Neural progenitor cell (in vitro differentiated cells): ENCODE measurements at regions not wholly inside any gene's neighbourhood (a gene's known extent, or its start where the extent isn't known, plus 50 kb on each side); places are given as distances from the start of the nearest gene placed in this dataset.

Source experiments
- DNase-seq: peaks from one replicate; pipeline ENCODE4 v3.0.0-alpha.2; 2016; ENCODE audit warnings: low spot score
- H2AFZ ChIP-seq: fragments of 200-600 bp; sonication (generic); replicated peaks from 2 replicates; pipeline ENCODE4 v1.6.1; 2016; ENCODE audit warnings: antibody characterized with exemption
- H3F3A ChIP-seq: fragments of 200-600 bp; sonication (generic); 2 replicates; pipeline ENCODE4 v1.6.1; 2016; ENCODE audit warnings: antibody characterized with exemption, low read depth
- H3K27ac ChIP-seq: fragments of 200-600 bp; sonication (generic); 2 replicates; pipeline ENCODE4 v1.5.1; 2016; ENCODE audit warnings: mild to moderate bottlenecking
- H3K27me3 ChIP-seq: fragments of 200-600 bp; sonication (generic); 2 replicates; pipeline ENCODE4 v1.6.1; 2016; ENCODE audit warnings: mild to moderate bottlenecking, moderate library complexity
- H3K36me3 ChIP-seq: fragments of 200-600 bp; sonication (generic); 2 replicates; pipeline ENCODE4 v1.5.1; 2016
- H3K4me1 ChIP-seq: fragments of 200-600 bp; sonication (generic); 2 replicates; pipeline ENCODE4 v1.6.1; 2016; ENCODE audit warnings: mixed run types
- H3K4me2 ChIP-seq: fragments of 200-600 bp; sonication (generic); 2 replicates; pipeline ENCODE4 v1.6.1; 2016
- H3K4me3 ChIP-seq: fragments of 200-600 bp; sonication (generic); 2 replicates; pipeline ENCODE4 v1.5.1; 2016
- H3K79me2 ChIP-seq: fragments of 200-600 bp; sonication (generic); 2 replicates; pipeline ENCODE4 v1.6.1; 2016; ENCODE audit warnings: low read depth
- H3K9ac ChIP-seq: fragments of 200-600 bp; sonication (generic); 2 replicates; pipeline ENCODE4 v1.6.1; 2016
- H3K9me3 ChIP-seq: fragments of 200-600 bp; sonication (generic); 2 replicates; pipeline ENCODE4 v1.5.1; 2016; ENCODE audit warnings: low read depth
- H4K20me1 ChIP-seq: fragments of 200-600 bp; sonication (generic); 2 replicates; pipeline ENCODE4 v1.6.1; 2016; ENCODE audit warnings: low read depth
- H3K27ac Mint-ChIP-seq: 3 replicates; pipeline ENCODE4 v1.8.0; 2021; ENCODE audit warnings: mixed read lengths
- H3K27me3 Mint-ChIP-seq: 2 replicates; pipeline ENCODE4 v1.8.0; 2022; ENCODE audit warnings: low read depth, mild to moderate bottlenecking, inconsistent platforms, moderate library complexity, mixed read lengths; ENCODE audit not compliant: insufficient read depth
- H3K36me3 Mint-ChIP-seq: 3 replicates; pipeline ENCODE4 v1.8.0; 2021; ENCODE audit warnings: mixed read lengths
- H3K4me1 Mint-ChIP-seq: 3 replicates; pipeline ENCODE4 v1.8.0; 2021; ENCODE audit warnings: mixed read lengths
- H3K4me3 Mint-ChIP-seq: 3 replicates; pipeline ENCODE4 v1.8.0; 2021; ENCODE audit warnings: mild to moderate bottlenecking, moderate library complexity, mixed read lengths
- H3K9me3 Mint-ChIP-seq: 3 replicates; pipeline ENCODE4 v1.8.0; 2020; ENCODE audit warnings: mixed read lengths
- EZH2 ChIP-seq: fragments of 200-600 bp; sonication (generic); IDR thresholded peaks from 2 replicates; pipeline ENCODE4 v1.6.1; 2017; ENCODE audit warnings: antibody characterized with exemption, mild to moderate bottlenecking, moderate library complexity
- EZH2phosphoT487 ChIP-seq: fragments of 200-600 bp; sonication (generic); IDR thresholded peaks from 2 replicates; pipeline ENCODE4 v1.6.1; 2017; ENCODE audit warnings: antibody characterized with exemption
- TF ChIP-seq, protein P1 (sequence below): fragments of 200-600 bp; sonication (generic); IDR thresholded peaks from 2 replicates; pipeline ENCODE4 v1.5.1; 2017; ENCODE audit warnings: antibody characterized with exemption, mild to moderate bottlenecking

DNA sequence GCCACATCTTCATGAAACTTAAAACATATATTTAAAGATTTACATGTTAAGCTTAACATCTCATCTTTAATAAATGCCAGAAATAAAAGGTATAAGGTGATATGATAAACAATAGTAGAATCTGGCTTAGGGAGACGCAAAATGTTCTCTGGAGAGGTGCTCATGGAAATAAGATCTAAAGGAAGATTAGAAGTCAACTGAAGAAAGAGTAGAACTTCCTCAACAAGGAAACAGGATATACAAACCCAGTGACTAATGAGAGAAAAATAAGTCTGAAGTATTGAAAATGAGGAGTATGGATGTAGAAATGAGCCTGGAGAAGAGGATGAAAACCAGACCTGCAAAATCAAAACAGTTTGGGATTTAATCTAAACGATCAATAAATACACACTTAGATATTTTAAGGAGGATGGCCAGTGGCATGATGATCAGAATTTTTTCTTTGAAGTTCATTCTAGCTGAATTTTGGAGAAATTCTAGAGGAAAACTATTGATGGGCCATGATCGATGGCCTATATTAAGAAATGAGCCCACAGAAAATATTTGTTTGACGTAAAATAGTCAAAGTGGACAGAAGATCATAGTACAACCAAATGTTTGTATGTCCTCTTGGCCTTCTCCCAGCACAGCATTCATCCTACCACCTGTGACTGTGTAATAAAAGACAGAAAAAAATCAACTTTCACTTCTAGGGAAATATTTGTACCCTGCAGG is 387.9 kb upstream of the PTBP2 start:
- Mint-ChIP-seq H3K9me3 (no peaks in the 10 kb centered on the region), H3K36me3 (no peaks in the 10 kb centered on the region), H3K27me3 (no peaks in the 10 kb centered on the region), H3K4me3 (no peak overlapping the region), H3K27ac (no peak overlapping the region), H3K4me1 (no peaks in the 10 kb centered on the region)
- Histone ChIP-seq H3K27me3 (no peaks in the 10 kb centered on the region), H3K9ac (no peak overlapping the region), H3K4me2 (no peak overlapping the region), H4K20me1 (no peaks in the 10 kb centered on the region), H3K27ac (no peak overlapping the region), H3K4me3 (no peak overlapping the region), H3K4me1 (no peaks in the 10 kb centered on the region), H3K36me3 (no peaks in the 10 kb centered on the region), H2AFZ (no peak overlapping the region), H3K9me3 (no peaks in the 10 kb centered on the region), H3K79me2 (no peaks in the 10 kb centered on the region), H3F3A (no peaks in the 10 kb centered on the region)
- TF ChIP-seq, protein P1, sequence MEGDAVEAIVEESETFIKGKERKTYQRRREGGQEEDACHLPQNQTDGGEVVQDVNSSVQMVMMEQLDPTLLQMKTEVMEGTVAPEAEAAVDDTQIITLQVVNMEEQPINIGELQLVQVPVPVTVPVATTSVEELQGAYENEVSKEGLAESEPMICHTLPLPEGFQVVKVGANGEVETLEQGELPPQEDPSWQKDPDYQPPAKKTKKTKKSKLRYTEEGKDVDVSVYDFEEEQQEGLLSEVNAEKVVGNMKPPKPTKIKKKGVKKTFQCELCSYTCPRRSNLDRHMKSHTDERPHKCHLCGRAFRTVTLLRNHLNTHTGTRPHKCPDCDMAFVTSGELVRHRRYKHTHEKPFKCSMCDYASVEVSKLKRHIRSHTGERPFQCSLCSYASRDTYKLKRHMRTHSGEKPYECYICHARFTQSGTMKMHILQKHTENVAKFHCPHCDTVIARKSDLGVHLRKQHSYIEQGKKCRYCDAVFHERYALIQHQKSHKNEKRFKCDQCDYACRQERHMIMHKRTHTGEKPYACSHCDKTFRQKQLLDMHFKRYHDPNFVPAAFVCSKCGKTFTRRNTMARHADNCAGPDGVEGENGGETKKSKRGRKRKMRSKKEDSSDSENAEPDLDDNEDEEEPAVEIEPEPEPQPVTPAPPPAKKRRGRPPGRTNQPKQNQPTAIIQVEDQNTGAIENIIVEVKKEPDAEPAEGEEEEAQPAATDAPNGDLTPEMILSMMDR: no peak
- TF ChIP-seq EZH2: no peak
- TF ChIP-seq EZH2phosphoT487: no peak
- no peak for DNase-seq

DNA sequence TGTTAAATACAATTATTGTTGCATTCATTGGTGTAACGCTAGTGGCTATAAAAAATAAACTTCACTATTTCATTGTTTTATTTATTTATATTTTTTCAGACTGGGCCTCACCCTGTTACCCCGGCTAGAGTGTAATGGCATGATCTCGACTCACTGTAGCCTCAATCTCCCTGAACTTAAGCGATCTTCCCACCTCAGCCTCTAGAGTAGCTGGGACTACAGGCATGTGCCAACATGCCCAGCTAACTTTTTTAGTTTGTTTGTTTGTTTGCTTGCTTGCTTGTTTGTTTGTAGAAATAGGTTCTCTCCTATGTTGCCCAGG is 387.4 kb upstream of the PTBP2 start:
- H3K4me1 ChIP-seq: no peaks in the 10 kb centered on the region
- H3K9me3 ChIP-seq: no peaks in the 10 kb centered on the region
- no peaks in the 10 kb centered on the region for H3F3A ChIP-seq
- no peak overlapping the region for H3K27ac ChIP-seq
- no peak overlapping the region for H3K9ac ChIP-seq
- H2AFZ ChIP-seq: no peak overlapping the region
- no peak for DNase-seq
- H3K36me3 ChIP-seq: no peaks in the 10 kb centered on the region
- no peaks in the 10 kb centered on the region for H3K9me3 Mint-ChIP-seq
- no peaks in the 10 kb centered on the region for H3K79me2 ChIP-seq
- no peak overlapping the region for H3K27ac Mint-ChIP-seq
- H4K20me1 ChIP-seq: no peaks in the 10 kb centered on the region
- no peak for TF ChIP-seq EZH2phosphoT487
- no peak for TF ChIP-seq EZH2
- TF ChIP-seq, protein P1: no peak
- H3K4me2 ChIP-seq: no peak overlapping the region
- H3K4me3 Mint-ChIP-seq: no peak overlapping the region
- no peaks in the 10 kb centered on the region for H3K36me3 Mint-ChIP-seq
- no peak overlapping the region for H3K4me3 ChIP-seq
- no peaks in the 10 kb centered on the region for H3K27me3 ChIP-seq
- H3K27me3 Mint-ChIP-seq: no peaks in the 10 kb centered on the region
- H3K4me1 Mint-ChIP-seq: no peaks in the 10 kb centered on the region

DNA sequence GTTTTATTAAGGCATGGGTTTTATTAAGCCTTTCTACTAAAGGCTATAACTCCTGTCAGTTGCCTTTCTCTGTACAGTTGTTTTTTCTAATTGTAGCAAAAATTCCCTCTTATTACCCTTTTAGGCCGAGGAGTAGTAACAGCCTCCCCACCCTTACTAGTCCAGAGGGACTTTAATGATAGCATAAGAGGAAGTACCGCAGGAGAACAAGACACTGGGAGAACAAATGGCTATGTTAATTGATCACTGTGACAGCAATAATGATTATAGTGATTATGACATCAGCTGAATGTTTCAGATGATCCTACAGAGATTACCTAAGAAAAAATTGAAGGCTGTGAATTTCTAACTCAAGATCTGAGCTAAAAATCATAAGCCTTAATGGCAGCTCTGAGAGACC is 383.0 kb upstream of the PTBP2 start:
- no peaks in the 10 kb centered on the region for H3K9me3 Mint-ChIP-seq
- Histone ChIP-seq H3K4me1 (no peaks in the 10 kb centered on the region), H3K79me2 (no peaks in the 10 kb centered on the region), H3K9me3 (no peaks in the 10 kb centered on the region), H3F3A (no peaks in the 10 kb centered on the region), H3K27ac (no peak overlapping the region), H3K27me3 (no peaks in the 10 kb centered on the region), H3K4me2 (no peak overlapping the region), H3K36me3 (no peaks in the 10 kb centered on the region), H4K20me1 (no peaks in the 10 kb centered on the region), H3K4me3 (no peak overlapping the region), H3K9ac (no peak overlapping the region), H2AFZ (no peak overlapping the region)
- no peak overlapping the region for H3K27ac Mint-ChIP-seq
- H3K36me3 Mint-ChIP-seq: no peaks in the 10 kb centered on the region
- no peak for TF ChIP-seq EZH2
- TF ChIP-seq, protein P1: no peak
- no peak for TF ChIP-seq EZH2phosphoT487
- H3K27me3 Mint-ChIP-seq: no peaks in the 10 kb centered on the region
- H3K4me3 Mint-ChIP-seq: no peak overlapping the region
- no peaks in the 10 kb centered on the region for H3K4me1 Mint-ChIP-seq
- DNase-seq: no peak
